HEK293 (cell line): ENCODE measurements at regions not wholly inside any gene's neighbourhood (a gene's known extent, or its start where the extent isn't known, plus 50 kb on each side); places are given as distances from the start of the nearest gene placed in this dataset.

Source experiments
- CTCF ChIA-PET: fragments of 350-600 bp; formaldehyde crosslinking; extraction: SDS; loops from one replicate; lab custom pipeline; 2021; ENCODE audit warnings: antibody characterized with exemption; lab: Yijun Ruan, JAX
- POLR2A ChIA-PET: fragments of 300-600 bp; formaldehyde crosslinking; extraction: SDS; loops from one replicate; lab custom pipeline; 2020; ENCODE audit warnings: antibody characterized with exemption, inconsistent platforms; lab: Yijun Ruan, JAX
- H3K27ac ChIP-seq: fragments of 200-500 bp; sonication (Bioruptor generic); 2 replicates; pipeline ENCODE4 v1.5.1; 2014; ENCODE audit warnings: low read depth, low read length, control low read depth, inconsistent platforms; ENCODE audit errors: extremely low read depth
- H3K36me3 ChIP-seq, 2 experiments: fragments of 200-500 bp in 1 of 2; sonication (Bioruptor generic) in 1 of 2; 1 replicate in 1 of 2; 2 replicates in 1 of 2; pipeline ENCODE4 v1.5.1; 2014 to 2017; ENCODE audit warnings: inconsistent platforms in 2 of 2, low read length in 2 of 2; ENCODE audit not compliant: control insufficient read depth in 2 of 2, insufficient read depth in 1 of 2
- H3K4me1 ChIP-seq: fragments of 200-500 bp; sonication (Bioruptor generic); 2 replicates; pipeline ENCODE4 v1.5.1; 2014; ENCODE audit warnings: mild to moderate bottlenecking, low read length, inconsistent platforms; ENCODE audit not compliant: control insufficient read depth, insufficient read depth
- H3K4me3 ChIP-seq: 2 replicates; pipeline ENCODE4 v1.5.1; 2011; ENCODE audit warnings: low read depth, mild to moderate bottlenecking, control low read depth, low read length, moderate library complexity
- H3K9me3 ChIP-seq: fragments of 200-500 bp; sonication (Bioruptor generic); 2 replicates; pipeline ENCODE4 v1.5.1; 2014; ENCODE audit warnings: low read depth, low read length, inconsistent platforms; ENCODE audit not compliant: control insufficient read depth, insufficient read depth
- ATF2 ChIP-seq: fragments of 450-650 bp; formaldehyde crosslinking; IDR thresholded peaks from 2 replicates; pipeline ENCODE4 v1.5.1; 2016; ENCODE audit warnings: missing biosample characterization, missing genetic modification characterization, low read depth
- CTCF ChIP-seq: fragments of 450-650 bp; formaldehyde crosslinking; IDR thresholded peaks from 2 replicates; pipeline ENCODE4 v1.5.1; 2016; ENCODE audit warnings: missing biosample characterization, missing genetic modification characterization
- GFI1B ChIP-seq: fragments of 450-650 bp; formaldehyde crosslinking; IDR thresholded peaks from 2 replicates; pipeline ENCODE4 v1.5.1; 2016; ENCODE audit warnings: missing biosample characterization, missing genetic modification characterization
- SCRT2 ChIP-seq: fragments of 450-650 bp; formaldehyde crosslinking; IDR thresholded peaks from 2 replicates; pipeline ENCODE4 v1.5.1; 2016; ENCODE audit warnings: missing biosample characterization, missing genetic modification characterization
- YY2 ChIP-seq: fragments of 450-650 bp; formaldehyde crosslinking; IDR thresholded peaks from 2 replicates; pipeline ENCODE4 v1.5.1; 2016; ENCODE audit warnings: missing biosample characterization, missing genetic modification characterization
- ZBTB26 ChIP-seq: fragments of 450-650 bp; formaldehyde crosslinking; optimal IDR thresholded peaks from 2 replicates; pipeline ENCODE3; 2016; ENCODE audit warnings: missing biosample characterization, mild to moderate bottlenecking, missing genetic modification characterization
- ZBTB7A ChIP-seq: fragments of 450-650 bp; formaldehyde crosslinking; IDR thresholded peaks from 2 replicates; pipeline ENCODE4 v1.5.1; 2016; ENCODE audit warnings: low read depth, missing biosample characterization, missing genetic modification characterization
- ZBTB8A ChIP-seq: fragments of 450-650 bp; formaldehyde crosslinking; IDR thresholded peaks from 2 replicates; pipeline ENCODE4 v1.5.1; 2016; ENCODE audit warnings: missing biosample characterization, missing genetic modification characterization
- ZNF133 ChIP-seq: fragments of 450-650 bp; formaldehyde crosslinking; IDR thresholded peaks from 2 replicates; pipeline ENCODE4 v1.5.1; 2016; ENCODE audit warnings: missing biosample characterization, missing genetic modification characterization
- ZNF138 ChIP-seq: fragments of 450-650 bp; formaldehyde crosslinking; IDR thresholded peaks from 2 replicates; pipeline ENCODE4 v1.5.1; 2016; ENCODE audit warnings: missing biosample characterization, missing genetic modification characterization, borderline replicate concordance
- ZNF157 ChIP-seq: fragments of 450-650 bp; formaldehyde crosslinking; IDR thresholded peaks from 2 replicates; pipeline ENCODE4 v1.5.1; 2016; ENCODE audit warnings: missing biosample characterization, missing genetic modification characterization
- ZNF248 ChIP-seq: fragments of 450-650 bp; formaldehyde crosslinking; IDR thresholded peaks from 2 replicates; pipeline ENCODE4 v1.5.1; 2017; ENCODE audit warnings: missing biosample characterization, missing genetic modification characterization
- ZNF426 ChIP-seq: fragments of 450-650 bp; formaldehyde crosslinking; IDR thresholded peaks from 2 replicates; pipeline ENCODE4 v1.5.1; 2017; ENCODE audit warnings: missing biosample characterization, missing genetic modification characterization, mild to moderate bottlenecking, inconsistent platforms, moderate library complexity
- ZNF510 ChIP-seq: fragments of 450-650 bp; formaldehyde crosslinking; IDR thresholded peaks from 2 replicates; pipeline ENCODE4 v1.5.1; 2018; ENCODE audit warnings: mild to moderate bottlenecking, missing genetic modification characterization, missing biosample characterization; ENCODE audit not compliant: insufficient replicate concordance
- ZNF707 ChIP-seq: fragments of 450-650 bp; formaldehyde crosslinking; IDR thresholded peaks from 2 replicates; pipeline ENCODE4 v1.5.1; 2016; ENCODE audit warnings: missing biosample characterization, missing genetic modification characterization
- ZNF747 ChIP-seq: fragments of 450-650 bp; formaldehyde crosslinking; IDR thresholded peaks from 2 replicates; pipeline ENCODE4 v1.5.1; 2016; ENCODE audit warnings: missing biosample characterization, missing genetic modification characterization
- ZNF777 ChIP-seq: fragments of 450-650 bp; formaldehyde crosslinking; IDR thresholded peaks from 2 replicates; pipeline ENCODE4 v1.5.1; 2017; ENCODE audit warnings: missing biosample characterization, missing genetic modification characterization, borderline replicate concordance
- ZNF791 ChIP-seq: fragments of 450-650 bp; formaldehyde crosslinking; IDR thresholded peaks from 2 replicates; pipeline ENCODE4 v1.5.1; 2016; ENCODE audit warnings: missing biosample characterization, missing genetic modification characterization
- TF ChIP-seq, protein P1 (sequence below): fragments of 450-650 bp; formaldehyde crosslinking; IDR thresholded peaks from 2 replicates; pipeline ENCODE4 v1.5.1; 2016; ENCODE audit warnings: missing biosample characterization, missing genetic modification characterization

DNA sequence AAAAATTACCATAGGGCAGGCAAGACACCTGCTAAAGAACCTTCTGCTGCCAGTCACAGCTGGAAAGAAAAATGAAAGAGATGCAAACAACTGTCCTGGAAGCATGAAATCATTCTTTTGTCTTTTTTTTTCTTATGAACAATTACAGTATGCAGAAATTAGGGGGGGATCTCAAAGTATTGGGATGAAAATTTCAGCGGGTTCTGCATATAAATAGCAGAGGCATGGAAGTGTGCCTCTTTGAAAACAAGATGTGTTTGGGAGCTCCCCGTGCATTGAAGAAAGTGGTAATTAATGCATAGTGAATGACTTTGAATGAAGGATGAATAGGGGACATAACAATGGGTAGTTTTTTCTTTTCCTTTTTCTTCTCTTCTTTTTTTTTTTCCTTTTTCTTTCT lies 431.2 kb downstream of the SOX2 start (continued):
- TF ChIP-seq CTCF (tag by site-specific recombination) (no peak), ZNF138 (tag by site-specific recombination) (no peak), ZNF707 (no peak), ZNF426 (tag by site-specific recombination) (no peak), ZNF791 (tag by site-specific recombination) (no peak)

GRCh38 chr3:182143903-182144302 lies 432.2 kb downstream of the SOX2 start:
- no peak for TF ChIP-seq GFI1B (tag by site-specific recombination)
- no peak for TF ChIP-seq YY2 (tag by site-specific recombination)
- TF ChIP-seq, protein P1, sequence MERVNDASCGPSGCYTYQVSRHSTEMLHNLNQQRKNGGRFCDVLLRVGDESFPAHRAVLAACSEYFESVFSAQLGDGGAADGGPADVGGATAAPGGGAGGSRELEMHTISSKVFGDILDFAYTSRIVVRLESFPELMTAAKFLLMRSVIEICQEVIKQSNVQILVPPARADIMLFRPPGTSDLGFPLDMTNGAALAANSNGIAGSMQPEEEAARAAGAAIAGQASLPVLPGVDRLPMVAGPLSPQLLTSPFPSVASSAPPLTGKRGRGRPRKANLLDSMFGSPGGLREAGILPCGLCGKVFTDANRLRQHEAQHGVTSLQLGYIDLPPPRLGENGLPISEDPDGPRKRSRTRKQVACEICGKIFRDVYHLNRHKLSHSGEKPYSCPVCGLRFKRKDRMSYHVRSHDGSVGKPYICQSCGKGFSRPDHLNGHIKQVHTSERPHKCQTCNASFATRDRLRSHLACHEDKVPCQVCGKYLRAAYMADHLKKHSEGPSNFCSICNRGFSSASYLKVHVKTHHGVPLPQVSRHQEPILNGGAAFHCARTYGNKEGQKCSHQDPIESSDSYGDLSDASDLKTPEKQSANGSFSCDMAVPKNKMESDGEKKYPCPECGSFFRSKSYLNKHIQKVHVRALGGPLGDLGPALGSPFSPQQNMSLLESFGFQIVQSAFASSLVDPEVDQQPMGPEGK (tag by site-specific recombination) = no peak
- no peak for TF ChIP-seq ZNF747 (tag by site-specific recombination)
- no peak for TF ChIP-seq ZBTB26 (tag by site-specific recombination)
- TF ChIP-seq ZNF777 (tag by site-specific recombination) = no peak
- no peak for TF ChIP-seq ZBTB7A (tag by site-specific recombination)
- TF ChIP-seq ATF2 (tag by site-specific recombination) = no peak
- TF ChIP-seq ZBTB8A (tag by site-specific recombination) = no peak
- TF ChIP-seq ZNF133 (tag by site-specific recombination) = no peak
- TF ChIP-seq SCRT2 (tag by site-specific recombination) = no peak
- no peak for TF ChIP-seq ZNF510
- no peak for TF ChIP-seq ZNF157 (tag by site-specific recombination)
- TF ChIP-seq ZNF248 (tag by site-specific recombination) = no peak
- no peak overlapping the region for H3K4me3 ChIP-seq
- CTCF ChIA-PET = no interaction called here

More at GRCh38 chr3:182143903-182144302, 432.2 kb downstream of the SOX2 start:
- H3K27ac ChIP-seq = no peak overlapping the region
- no peaks in the 10 kb centered on the region for H3K9me3 ChIP-seq
- no peaks in the 10 kb centered on the region for H3K36me3 ChIP-seq
- no peaks in the 10 kb centered on the region; the same call in 1 of the 2 replicates for H3K4me1 ChIP-seq
- POLR2A ChIA-PET = interaction anchor here (0.6 kb wide), 1 partner anchor 282 kb away, joined by 5 read pairs; no protein-coding TSS in a partner anchor
